LNCAP (cell line): ENCODE measurements at regions not wholly inside any gene's neighbourhood (a gene's known extent, or its start where the extent isn't known, plus 50 kb on each side); places are given as distances from the start of the nearest gene placed in this dataset.

ENCODE experiments used
- CTCF ChIP-seq: fragments of 450-650 bp; IDR thresholded peaks from 2 replicates; pipeline ENCODE4 v1.5.1; 2017; ENCODE audit warnings: mild to moderate bottlenecking

- no peak for TF ChIP-seq CTCF
Measured at GRCh38 chrX:147832707-147833348, 78.9 kb upstream of the FMR1 start.

- peak; percentile 52; the same call in 1 of the 2 replicates for TF ChIP-seq CTCF
Measured at GRCh38 chrX:147838465-147839131, 73.1 kb upstream of the FMR1 start.

GRCh38 chrX:147846676-147847075, 65.0 kb upstream of the FMR1 start:
- TF ChIP-seq CTCF: no peak

- no peak for TF ChIP-seq CTCF
Measured at GRCh38 chrX:147847999-147848398, 63.7 kb upstream of the FMR1 start.

- TF ChIP-seq CTCF: no peak
Measured at GRCh38 chrX:147848543-147849443, 62.9 kb upstream of the FMR1 start.

- TF ChIP-seq CTCF: no peak
Measured at GRCh38 chrX:147850875-147851274, 60.8 kb upstream of the FMR1 start.

GRCh38 chrX:147853701-147854100, 58.0 kb upstream of the FMR1 start:
- TF ChIP-seq CTCF: no peak
